ENCODE measurements at regions not wholly inside any gene's neighbourhood (a gene's known extent, or its start where the extent isn't known, plus 50 kb on each side); places are given as distances from the start of the nearest gene placed in this dataset.
"Not testable (repeated sequence)": the region's sequence is repeated elsewhere in the genome, so short reads cannot be mapped to it uniquely, and the experiment has no call there.

GRCh38 chr5:39780347-39780746, 355.6 kb upstream of the DAB2 start:
- DNase-seq: no peak

- no peak for DNase-seq
Observed at GRCh38 chr5:39779831-39780230, 355.1 kb upstream of the DAB2 start.

GRCh38 chr5:39775797-39776365, 351.1 kb upstream of the DAB2 start:
- no peak for DNase-seq

- no peak for DNase-seq
Observed at GRCh38 chr5:39775086-39775796, 350.5 kb upstream of the DAB2 start.

- no peak for DNase-seq
Observed at GRCh38 chr5:39774605-39775004, 349.8 kb upstream of the DAB2 start.

GRCh38 chr5:39772307-39772706, 347.5 kb upstream of the DAB2 start:
- no peak for DNase-seq

GRCh38 chr5:39767916-39768315, 343.1 kb upstream of the DAB2 start:
- DNase-seq: no peak

GRCh38 chr5:39765366-39765765, 340.6 kb upstream of the DAB2 start:
- DNase-seq: no peak

- DNase-seq: no peak
Observed at GRCh38 chr5:39762761-39763160, 338.0 kb upstream of the DAB2 start.

- DNase-seq: no peak
Observed at GRCh38 chr5:39761199-39761950, 336.6 kb upstream of the DAB2 start.

- no peak for DNase-seq
Observed at GRCh38 chr5:39760385-39761198, 335.8 kb upstream of the DAB2 start.

GRCh38 chr5:39759701-39760100, 334.9 kb upstream of the DAB2 start:
- no peak for DNase-seq

GRCh38 chr5:39758426-39758825, 333.6 kb upstream of the DAB2 start:
- DNase-seq: no peak

- no peak for DNase-seq
Observed at GRCh38 chr5:39757131-39757530, 332.4 kb upstream of the DAB2 start.

GRCh38 chr5:39755986-39756385, 331.2 kb upstream of the DAB2 start:
- no peak for DNase-seq

GRCh38 chr5:39755452-39755851, 330.7 kb upstream of the DAB2 start:
- no peak for DNase-seq

GRCh38 chr5:39753747-39754146, 329.0 kb upstream of the DAB2 start:
- DNase-seq: not testable (repeated sequence)

- DNase-seq: no peak
Observed at GRCh38 chr5:39750661-39751060, 325.9 kb upstream of the DAB2 start.

- no peak for DNase-seq
Observed at GRCh38 chr5:39742916-39743315, 318.1 kb upstream of the DAB2 start.

- no peak for DNase-seq
Observed at GRCh38 chr5:39740404-39740803, 315.6 kb upstream of the DAB2 start.

- no peak for DNase-seq
Observed at GRCh38 chr5:39732166-39732565, 307.4 kb upstream of the DAB2 start.

GRCh38 chr5:39730699-39731098, 305.9 kb upstream of the DAB2 start:
- DNase-seq: no peak

GRCh38 chr5:39730006-39730405, 305.2 kb upstream of the DAB2 start:
- DNase-seq: no peak

Measured in CD4-positive, alpha-beta T cell treated with Interleukin-17A for 4 hours (primary cell).